ENCODE measurements at regions not wholly inside any gene's neighbourhood (a gene's known extent, or its start where the extent isn't known, plus 50 kb on each side); places are given as distances from the start of the nearest gene placed in this dataset.

- no peak for DNase-seq
These were observed 112.1 kb upstream of the SSTR4 start for GRCh38 chr20:22922987-22923386.

- DNase-seq, result peak; percentile 77
These were observed 110.9 kb upstream of the SSTR4 start for GRCh38 chr20:22924046-22924737.

- no peak for DNase-seq
These were observed 110.0 kb upstream of the SSTR4 start for GRCh38 chr20:22924949-22925612.

DNA sequence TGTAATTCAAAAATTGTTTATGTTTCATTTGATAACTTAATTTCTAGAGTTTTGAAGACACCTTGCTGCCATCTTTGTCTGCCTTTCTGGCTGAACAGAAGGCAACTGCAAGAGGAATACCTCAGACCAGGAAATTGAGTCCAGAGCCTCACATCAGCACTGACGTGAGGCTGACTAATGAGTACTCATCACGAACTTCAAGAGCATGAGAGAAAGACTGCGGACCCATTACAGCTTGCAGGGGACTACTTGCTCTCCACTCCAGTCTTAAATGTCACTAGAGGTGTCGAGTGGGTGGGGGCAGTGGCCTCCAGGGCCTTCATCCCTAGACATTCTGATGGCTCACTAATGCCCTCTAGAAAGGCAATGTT, 109.5 kb upstream of the SSTR4 start:
- no peak for DNase-seq

GRCh38 chr20:22927537-22927936, 107.6 kb upstream of the SSTR4 start:
- no peak for DNase-seq

DNA sequence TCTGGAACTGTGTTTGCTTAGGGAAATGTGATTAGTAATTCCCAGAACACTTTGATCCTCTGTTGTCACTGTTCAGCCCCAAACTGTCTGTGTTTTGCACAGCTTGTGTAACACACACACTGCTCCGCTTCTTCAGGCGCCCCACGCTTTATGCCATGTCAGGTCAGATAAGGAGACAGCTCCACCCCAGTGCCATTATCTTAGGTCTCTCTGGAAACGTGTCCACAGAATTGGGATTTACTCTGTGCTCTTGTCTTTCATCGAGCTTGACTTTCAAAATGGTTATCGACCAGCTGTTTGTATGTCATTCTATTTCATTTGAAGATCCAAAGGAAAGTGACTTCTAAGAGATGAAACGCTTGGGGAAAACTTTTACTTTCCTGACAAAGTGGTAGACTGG, 106.4 kb upstream of the SSTR4 start:
- no peak for DNase-seq

GRCh38 chr20:22929661-22930060, 105.5 kb upstream of the SSTR4 start:
- no peak for DNase-seq

- no peak for DNase-seq
These were observed 103.2 kb upstream of the SSTR4 start for GRCh38 chr20:22931653-22932608.

DNA sequence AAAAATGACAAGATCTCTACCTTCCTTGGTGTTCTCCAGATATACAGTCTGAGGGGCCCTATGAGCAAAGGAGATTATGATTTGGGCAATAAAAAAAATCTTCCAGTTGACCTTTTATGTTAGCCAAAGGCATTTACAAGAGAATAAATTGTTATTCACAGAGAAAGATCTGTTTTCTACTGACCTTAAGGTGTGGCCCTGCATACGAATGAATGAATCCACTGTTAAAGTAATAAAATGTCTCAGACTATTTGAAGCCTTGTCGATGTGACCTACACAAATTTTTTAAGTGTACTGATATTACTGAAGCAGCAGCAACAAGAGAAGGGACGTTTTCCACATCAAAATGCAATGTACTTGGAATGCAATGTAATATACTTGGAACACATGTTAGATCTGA, 95.9 kb upstream of the SSTR4 start:
- no peak for DNase-seq

DNA sequence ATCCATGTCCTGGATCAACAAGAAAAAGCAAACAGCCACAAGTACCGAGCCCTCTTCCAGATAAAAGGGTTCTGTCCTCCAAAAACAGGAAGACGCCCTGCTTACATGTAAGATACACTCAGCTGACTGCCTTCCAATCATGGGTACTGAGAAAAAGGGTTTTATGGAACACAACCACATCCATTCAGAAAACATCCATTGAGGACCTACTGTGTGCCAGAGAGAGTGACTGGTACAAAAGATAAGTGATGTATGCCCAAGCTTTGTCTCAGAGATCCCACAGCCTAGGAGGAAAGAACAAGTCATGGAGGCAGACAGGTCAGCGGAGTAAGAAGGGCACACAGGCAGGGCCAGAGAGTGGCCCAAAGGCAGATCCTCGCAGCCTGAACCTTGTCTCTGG, 94.8 kb upstream of the SSTR4 start:
- no peak for DNase-seq

- DNase-seq, result no peak
These were observed 93.6 kb upstream of the SSTR4 start for GRCh38 chr20:22941550-22941949.

DNA sequence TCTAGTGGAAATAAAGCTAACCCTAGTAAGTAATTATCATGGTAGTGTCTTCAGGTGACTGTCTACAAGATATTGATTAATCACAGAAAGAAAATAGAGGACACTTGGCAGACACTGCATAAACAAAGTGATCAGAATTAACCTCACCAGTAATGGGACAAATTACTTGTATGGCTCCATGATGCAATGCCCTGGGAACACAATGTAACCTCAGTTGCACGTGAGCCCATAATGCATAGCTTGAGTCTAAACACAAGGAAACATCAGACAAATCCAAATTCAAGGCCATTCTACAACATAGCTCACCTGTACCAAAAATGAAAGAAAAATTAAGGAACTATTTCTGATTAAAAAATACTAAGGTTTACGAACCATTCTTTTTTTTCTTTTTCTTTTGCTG, 92.4 kb upstream of the SSTR4 start:
- DNase-seq, result no peak

DNA sequence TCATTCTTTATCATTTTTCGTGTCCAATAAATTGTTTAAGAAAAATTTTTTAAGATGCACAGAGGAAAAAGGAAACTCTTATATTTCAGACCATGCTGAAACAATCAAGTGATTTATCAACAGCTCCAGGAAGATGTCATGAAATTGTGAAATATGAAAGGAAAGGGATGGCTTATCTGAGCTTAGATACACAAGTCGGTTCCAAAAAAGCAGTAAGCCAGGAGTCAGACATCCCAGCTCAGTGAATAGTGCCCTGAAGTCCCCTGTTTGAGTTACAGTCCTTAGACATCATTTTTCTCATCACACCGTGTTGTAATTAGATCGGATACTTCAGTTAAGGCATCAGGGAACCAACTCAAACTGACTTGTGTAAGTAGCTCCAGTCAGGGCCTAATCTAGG, 91.0 kb upstream of the SSTR4 start:
- DNase-seq, result no peak

DNA sequence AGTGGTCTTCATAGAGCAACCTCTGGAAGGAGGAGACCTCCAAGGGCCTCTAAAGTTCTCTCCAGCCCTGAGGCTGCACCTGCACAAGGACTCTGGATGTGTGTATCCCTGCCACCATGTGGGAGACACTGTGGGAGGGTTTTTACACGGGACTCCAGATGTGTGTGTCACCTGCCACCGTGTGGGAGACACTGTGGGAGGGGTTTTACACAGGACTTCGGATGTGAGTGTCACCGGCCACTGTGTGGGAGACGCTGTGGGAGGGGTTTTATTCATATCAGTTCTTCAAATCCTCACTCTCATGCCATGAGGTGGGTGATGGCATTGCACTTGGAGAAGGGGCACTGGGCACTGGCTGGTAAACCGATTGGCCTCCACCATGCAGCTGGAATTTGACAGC, 90.2 kb upstream of the SSTR4 start:
- no peak for DNase-seq

GRCh38 chr20:22946596-22946995, 88.5 kb upstream of the SSTR4 start:
- no peak for DNase-seq

GRCh38 chr20:22949331-22950109, 85.6 kb upstream of the SSTR4 start:
- peak; percentile 45 for DNase-seq

GRCh38 chr20:22951966-22952365, 83.1 kb upstream of the SSTR4 start:
- DNase-seq, result no peak

DNA sequence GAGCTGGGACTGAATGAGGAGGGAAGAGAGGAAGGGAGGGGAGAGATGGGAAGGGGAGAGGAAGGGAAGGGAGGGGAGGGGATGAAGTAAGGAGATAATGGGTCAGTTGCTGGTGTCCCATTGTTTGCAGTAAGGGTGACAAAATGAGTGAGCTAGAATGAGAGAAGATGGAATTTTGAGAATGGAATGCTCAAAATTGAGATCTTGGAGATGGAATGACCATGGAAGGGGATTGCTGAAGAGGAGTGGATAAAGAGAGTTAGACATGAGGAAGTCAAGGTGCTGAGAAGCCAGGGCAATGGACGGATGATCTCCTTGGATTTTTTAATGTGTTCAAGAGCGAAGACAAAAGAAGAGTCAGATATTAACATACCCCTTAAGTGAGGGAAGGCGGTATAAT, 80.5 kb upstream of the SSTR4 start:
- no peak for DNase-seq

DNA sequence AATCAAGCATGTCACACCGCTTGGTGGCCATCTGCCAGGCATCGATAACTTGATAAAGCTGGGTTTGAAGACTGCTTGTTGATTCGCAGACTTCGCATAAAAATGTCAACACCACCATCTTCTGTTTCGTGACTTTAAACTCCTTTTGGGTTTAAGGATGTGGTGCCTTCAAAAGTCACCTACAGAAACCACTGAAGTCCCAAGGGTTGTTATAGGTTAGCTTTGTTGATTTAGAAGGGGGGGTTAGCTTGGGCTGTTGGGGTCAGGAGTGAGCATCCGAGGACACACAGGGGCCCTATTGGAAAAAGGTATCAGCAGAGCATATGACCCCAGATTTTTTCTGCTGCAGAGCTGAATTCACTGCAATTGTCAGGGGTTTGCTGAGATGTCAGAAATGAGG, 76.7 kb upstream of the SSTR4 start:
- no peak for DNase-seq

DNA sequence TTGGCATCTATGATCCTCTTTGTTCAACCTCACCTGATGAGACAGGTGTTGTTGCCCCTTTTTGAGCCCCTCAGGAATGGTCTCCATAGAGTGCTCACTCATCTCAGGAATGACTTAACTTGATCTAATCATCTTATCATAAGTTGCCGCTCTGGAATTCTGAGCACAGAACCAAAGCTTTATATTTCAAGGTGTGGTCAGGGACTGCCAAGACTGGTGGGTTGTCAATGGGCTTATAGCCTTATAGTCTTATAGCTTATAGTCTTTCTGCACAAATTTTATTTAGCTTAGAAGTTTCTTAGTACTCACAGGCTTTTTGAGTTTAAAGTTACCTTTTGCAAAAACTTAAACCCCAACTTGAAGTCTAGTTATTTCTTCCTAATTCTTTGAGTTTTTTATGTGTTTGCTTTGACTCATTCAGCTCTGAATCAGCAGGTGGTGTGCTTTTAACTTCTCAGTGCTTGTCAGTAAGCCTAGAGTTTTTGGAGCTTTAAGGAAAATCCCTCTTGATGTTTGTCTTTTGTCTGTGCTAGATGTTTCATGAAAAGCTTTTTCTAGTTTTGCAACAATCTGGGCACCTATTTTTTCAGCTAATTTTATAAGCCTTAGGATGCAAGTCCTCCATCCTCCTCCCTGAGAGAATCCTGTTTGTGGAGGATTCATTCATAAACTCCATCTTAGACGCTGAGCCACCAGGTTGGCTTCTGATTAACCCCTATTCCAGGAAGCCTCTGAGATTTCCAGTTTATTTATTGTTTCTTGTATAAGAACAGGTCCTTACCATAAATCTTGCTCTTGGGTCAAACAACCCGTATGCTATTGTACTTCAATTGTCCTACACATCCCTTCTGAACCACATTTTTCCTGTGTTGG, 72.3 kb upstream of the SSTR4 start:
- DNase-seq, result no peak

- no peak for DNase-seq
These were observed 71.5 kb upstream of the SSTR4 start for GRCh38 chr20:22963581-22963980.
